ENCODE measurements at regions not wholly inside any gene's neighbourhood (a gene's known extent, or its start where the extent isn't known, plus 50 kb on each side); places are given as distances from the start of the nearest gene placed in this dataset.

GRCh38 chr14:32027255-32027939, 49.7 kb upstream of the ARHGAP5 start:
- Mint-ChIP-seq H3K36me3 (ENCODE audit: low read depth) (no peaks in the 10 kb centered on the region), H3K4me3 (no peak overlapping the region), H3K9me3 (no peaks in the 10 kb centered on the region), H3K27me3 (ENCODE audit: low read depth) (no peaks in the 10 kb centered on the region), H3K4me1 (ENCODE audit: low read depth) (no peaks in the 10 kb centered on the region), H3K27ac (no peak overlapping the region)

Data from T-helper 1 cell treated with Interleukin-12 subunit alpha and Interleukin-12 subunit beta and Interleukin-4 antibody, amounts not matched to agents 30 μg/mL and 1 μg/mL, for 36 hours (primary cell).